OCI-LY1 (cell line): ENCODE measurements at regions not wholly inside any gene's neighbourhood (a gene's known extent, or its start where the extent isn't known, plus 50 kb on each side); places are given as distances from the start of the nearest gene placed in this dataset.

ENCODE experiments used
- H2AFZ ChIP-seq: fragments of 200-600 bp; sonication (generic), shearing (Covaris generic); 2 replicates; pipeline ENCODE4 v1.6.0; 2014; ENCODE audit warnings: antibody characterized with exemption, mild to moderate bottlenecking, low read length
- H3F3A ChIP-seq: fragments of 200-600 bp; sonication (generic), shearing (Covaris generic); 2 replicates; pipeline ENCODE4 v1.6.0; 2014; ENCODE audit warnings: mild to moderate bottlenecking, antibody characterized with exemption, low read length, moderate library complexity; ENCODE audit not compliant: insufficient read depth
- H3K27ac ChIP-seq: fragments of 200-600 bp; sonication (generic); 2 replicates; pipeline ENCODE4 v1.5.1; 2014; ENCODE audit warnings: low read length, mixed run types, mild to moderate bottlenecking, low read depth; ENCODE audit not compliant: poor library complexity, severe bottlenecking
- H3K27me3 ChIP-seq: fragments of 200-600 bp; sonication (generic); 2 replicates; pipeline ENCODE4 v1.6.0; 2014; ENCODE audit warnings: antibody characterized with exemption, mild to moderate bottlenecking, low read length, moderate library complexity; ENCODE audit not compliant: insufficient read depth
- H3K36me3 ChIP-seq: fragments of 200-600 bp; sonication (generic); 2 replicates; pipeline ENCODE4 v1.6.1; 2014; ENCODE audit warnings: mild to moderate bottlenecking, antibody characterized with exemption, low read length, moderate library complexity, mixed read lengths; ENCODE audit not compliant: insufficient read depth
- H3K4me1 ChIP-seq: fragments of 200-600 bp; sonication (generic); 2 replicates; pipeline ENCODE4 v1.5.1; 2014; ENCODE audit warnings: mild to moderate bottlenecking, low read length, moderate library complexity; ENCODE audit not compliant: insufficient read depth, severe bottlenecking
- H3K4me2 ChIP-seq: fragments of 200-600 bp; sonication (generic), shearing (Covaris generic); 2 replicates; pipeline ENCODE4 v1.6.1; 2014; ENCODE audit warnings: low read length
- H3K4me3 ChIP-seq: fragments of 200-600 bp; sonication (generic); 2 replicates; pipeline ENCODE4 v1.5.1; 2014; ENCODE audit warnings: low read length, low read depth, mild to moderate bottlenecking, mixed read lengths; ENCODE audit not compliant: poor library complexity, severe bottlenecking
- H3K79me2 ChIP-seq: fragments of 200-600 bp; shearing (Covaris generic); 2 replicates; pipeline ENCODE4 v1.6.1; 2016; ENCODE audit warnings: mixed run types, low read length, mixed read lengths; ENCODE audit not compliant: insufficient read depth
- H3K9ac ChIP-seq: fragments of 200-600 bp; sonication (generic), shearing (Covaris generic); 2 replicates; pipeline ENCODE4 v1.6.1; 2014; ENCODE audit warnings: mild to moderate bottlenecking, low read length, mixed read lengths
- H3K9me2 ChIP-seq: fragments of 200-600 bp; sonication (generic), shearing (Covaris generic); 2 replicates; pipeline ENCODE4 v1.6.1; 2014; ENCODE audit warnings: low read depth, mild to moderate bottlenecking, low read length, mixed read lengths
- H3K9me3 ChIP-seq: fragments of 200-600 bp; shearing (Covaris generic); 2 replicates; pipeline ENCODE4 v1.6.1; 2014; ENCODE audit warnings: low read length, mixed read lengths
- H4K20me1 ChIP-seq: fragments of 200-600 bp; sonication (generic), shearing (Covaris generic); 2 replicates; pipeline ENCODE4 v1.6.0; 2016; ENCODE audit warnings: mild to moderate bottlenecking, low read length; ENCODE audit not compliant: insufficient read depth
- EZH2 ChIP-seq: fragments of 200-600 bp; sonication (generic), shearing (Covaris generic); IDR thresholded peaks from 2 replicates; pipeline ENCODE4 v1.8.0; 2017; ENCODE audit warnings: borderline replicate concordance, mixed run types, mild to moderate bottlenecking, antibody characterized with exemption, low read length, moderate library complexity, mixed read lengths
- TF ChIP-seq, protein P1 (sequence below): fragments of 200-600 bp; sonication (generic), shearing (Covaris generic); IDR thresholded peaks from 2 replicates; pipeline ENCODE4 v1.5.1; 2017; ENCODE audit warnings: mild to moderate bottlenecking, antibody characterized with exemption, low read length, moderate library complexity, mixed read lengths

DNA sequence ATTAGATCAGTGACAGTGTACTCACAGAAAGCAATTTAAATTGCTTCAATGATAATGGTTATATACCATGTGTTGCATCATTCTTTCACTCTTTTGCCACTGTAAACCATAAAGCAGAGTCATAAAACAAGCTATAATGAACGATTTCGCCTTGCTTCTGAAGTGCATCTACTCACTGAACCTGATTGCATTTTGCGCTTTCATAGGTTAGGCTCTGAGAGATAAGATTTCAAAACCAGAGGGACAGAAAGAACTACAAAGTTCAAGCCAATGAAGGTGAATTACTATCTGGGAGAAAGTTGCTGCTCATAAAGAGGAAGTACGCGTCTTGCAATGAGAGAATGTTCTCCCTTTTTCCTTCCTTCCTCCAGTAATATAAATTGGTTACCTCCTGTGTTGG lies 412.7 kb downstream of the CETN3 start:
- TF ChIP-seq, protein P1, sequence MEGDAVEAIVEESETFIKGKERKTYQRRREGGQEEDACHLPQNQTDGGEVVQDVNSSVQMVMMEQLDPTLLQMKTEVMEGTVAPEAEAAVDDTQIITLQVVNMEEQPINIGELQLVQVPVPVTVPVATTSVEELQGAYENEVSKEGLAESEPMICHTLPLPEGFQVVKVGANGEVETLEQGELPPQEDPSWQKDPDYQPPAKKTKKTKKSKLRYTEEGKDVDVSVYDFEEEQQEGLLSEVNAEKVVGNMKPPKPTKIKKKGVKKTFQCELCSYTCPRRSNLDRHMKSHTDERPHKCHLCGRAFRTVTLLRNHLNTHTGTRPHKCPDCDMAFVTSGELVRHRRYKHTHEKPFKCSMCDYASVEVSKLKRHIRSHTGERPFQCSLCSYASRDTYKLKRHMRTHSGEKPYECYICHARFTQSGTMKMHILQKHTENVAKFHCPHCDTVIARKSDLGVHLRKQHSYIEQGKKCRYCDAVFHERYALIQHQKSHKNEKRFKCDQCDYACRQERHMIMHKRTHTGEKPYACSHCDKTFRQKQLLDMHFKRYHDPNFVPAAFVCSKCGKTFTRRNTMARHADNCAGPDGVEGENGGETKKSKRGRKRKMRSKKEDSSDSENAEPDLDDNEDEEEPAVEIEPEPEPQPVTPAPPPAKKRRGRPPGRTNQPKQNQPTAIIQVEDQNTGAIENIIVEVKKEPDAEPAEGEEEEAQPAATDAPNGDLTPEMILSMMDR = no peak
- no peak for TF ChIP-seq EZH2
- H2AFZ ChIP-seq = no peak overlapping the region
- H3K36me3 ChIP-seq = no peaks in the 10 kb centered on the region
- no peaks in the 10 kb centered on the region for H3K9me2 ChIP-seq
- no peaks in the 10 kb centered on the region for H3K27me3 ChIP-seq
- no peaks in the 10 kb centered on the region for H4K20me1 ChIP-seq
- no peaks in the 10 kb centered on the region for H3K4me1 ChIP-seq
- H3K4me3 ChIP-seq = no peak overlapping the region
- no peaks in the 10 kb centered on the region for H3K79me2 ChIP-seq
- H3K9ac ChIP-seq = no peak overlapping the region
- H3F3A ChIP-seq = no peaks in the 10 kb centered on the region
- no peaks in the 10 kb centered on the region for H3K9me3 ChIP-seq
- no peak overlapping the region for H3K4me2 ChIP-seq
- no peak overlapping the region for H3K27ac ChIP-seq

DNA sequence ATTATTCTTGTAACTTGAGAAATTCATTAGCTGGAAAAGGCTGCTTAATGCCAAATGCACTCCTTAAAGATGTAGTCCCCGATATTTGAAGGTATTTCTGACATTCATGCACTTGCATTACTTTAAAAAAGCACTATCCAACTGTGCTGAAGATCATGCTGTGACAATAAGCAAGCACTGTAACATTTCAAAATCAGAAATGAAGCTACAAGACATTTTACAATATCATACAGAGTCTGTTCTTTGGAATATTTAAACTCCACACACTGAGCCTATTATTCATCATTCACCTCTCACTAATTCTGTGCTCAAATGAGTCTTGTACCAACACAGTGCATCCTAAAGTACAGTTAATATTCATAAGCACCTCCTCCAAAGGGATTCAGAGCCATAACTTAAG lies 413.2 kb downstream of the CETN3 start:
- Histone ChIP-seq H3K4me1 (no peaks in the 10 kb centered on the region), H3K9me2 (no peaks in the 10 kb centered on the region), H4K20me1 (no peaks in the 10 kb centered on the region), H3K4me3 (no peak overlapping the region), H3F3A (no peaks in the 10 kb centered on the region), H3K9ac (no peak overlapping the region), H3K27me3 (no peaks in the 10 kb centered on the region), H2AFZ (no peak overlapping the region), H3K36me3 (no peaks in the 10 kb centered on the region), H3K4me2 (no peak overlapping the region), H3K9me3 (no peaks in the 10 kb centered on the region), H3K27ac (no peak overlapping the region), H3K79me2 (no peaks in the 10 kb centered on the region)
- no peak for TF ChIP-seq EZH2
- TF ChIP-seq, protein P1 = no peak

DNA sequence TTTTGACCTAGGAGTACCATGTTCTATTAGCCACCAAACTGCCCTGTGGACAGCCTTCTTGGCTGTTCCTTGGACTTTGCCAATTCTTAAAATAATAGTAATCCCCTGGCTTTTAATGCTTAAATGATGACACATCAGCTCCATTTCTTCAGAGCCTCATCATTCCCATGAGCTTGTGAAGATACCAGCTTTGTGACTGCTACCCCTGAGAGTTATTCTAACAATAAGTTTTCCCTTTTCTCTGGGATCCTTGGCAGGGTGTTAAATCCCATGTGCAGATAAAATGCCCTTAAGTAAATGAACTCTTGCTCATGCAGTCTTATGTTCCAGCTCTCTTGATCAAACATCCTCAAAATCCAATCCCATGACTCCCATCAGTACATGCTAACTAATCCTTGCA lies 415.3 kb downstream of the CETN3 start:
- Histone ChIP-seq H3K27me3 (no peaks in the 10 kb centered on the region), H3K9ac (no peak overlapping the region), H3K4me3 (no peak overlapping the region), H3K36me3 (no peaks in the 10 kb centered on the region), H3K79me2 (no peaks in the 10 kb centered on the region), H3F3A (no peaks in the 10 kb centered on the region), H3K4me1 (no peaks in the 10 kb centered on the region), H3K4me2 (no peak overlapping the region), H4K20me1 (no peaks in the 10 kb centered on the region), H3K27ac (no peak overlapping the region), H3K9me2 (no peaks in the 10 kb centered on the region), H2AFZ (no peak overlapping the region), H3K9me3 (no peaks in the 10 kb centered on the region)
- no peak for TF ChIP-seq EZH2
- TF ChIP-seq, protein P1 = no peak
